HG03378 (cell line): ENCODE measurements at regions not wholly inside any gene's neighbourhood (a gene's known extent, or its start where the extent isn't known, plus 50 kb on each side); places are given as distances from the start of the nearest gene placed in this dataset.

Experiments
- ATAC-seq: cut with Tn5 transposase; IDR thresholded peaks from one replicate; pipeline ENCODE4 v1.9.1; 2021; ENCODE audit warnings: mild to moderate bottlenecking, moderate library complexity; ENCODE audit not compliant: unreplicated experiment

DNA sequence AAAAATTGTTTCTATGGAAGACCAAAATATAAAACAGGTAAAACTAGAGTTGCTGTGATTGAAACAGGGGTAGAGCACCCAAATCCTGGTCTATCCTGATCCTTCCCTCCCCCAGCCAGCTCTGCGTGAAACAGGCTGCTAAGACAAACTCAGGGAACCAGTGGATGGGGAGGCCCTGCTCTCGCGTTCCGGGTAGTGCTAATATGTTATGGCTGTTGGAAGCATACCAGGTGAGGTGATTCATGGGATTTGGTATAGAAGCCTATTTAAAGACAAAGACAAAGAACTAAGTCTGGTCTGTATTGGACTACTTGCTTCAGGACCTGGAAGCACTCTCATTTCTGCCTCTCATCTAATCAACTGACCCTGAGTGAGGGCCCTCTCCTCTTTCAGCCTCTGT, 63.0 kb upstream of the CCBE1 start:
- no peak for ATAC-seq

DNA sequence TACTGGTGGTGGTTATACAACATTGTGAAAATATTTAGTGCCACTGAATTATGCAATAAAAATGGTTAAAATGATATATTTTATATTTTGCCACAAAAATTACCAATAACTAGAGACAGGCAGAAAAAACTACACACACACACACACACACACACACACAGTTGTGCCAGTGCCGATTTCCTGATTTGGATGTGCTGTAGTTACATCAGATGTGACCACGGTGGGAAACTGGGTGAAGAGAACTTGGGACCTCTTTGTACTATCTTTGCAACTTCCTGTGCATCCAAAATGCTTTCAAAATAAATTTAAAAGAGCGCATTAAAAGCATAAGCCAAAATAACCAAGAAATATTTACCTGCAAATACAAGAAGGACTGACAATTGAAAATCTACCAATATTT, 61.6 kb upstream of the CCBE1 start:
- no peak for ATAC-seq

DNA sequence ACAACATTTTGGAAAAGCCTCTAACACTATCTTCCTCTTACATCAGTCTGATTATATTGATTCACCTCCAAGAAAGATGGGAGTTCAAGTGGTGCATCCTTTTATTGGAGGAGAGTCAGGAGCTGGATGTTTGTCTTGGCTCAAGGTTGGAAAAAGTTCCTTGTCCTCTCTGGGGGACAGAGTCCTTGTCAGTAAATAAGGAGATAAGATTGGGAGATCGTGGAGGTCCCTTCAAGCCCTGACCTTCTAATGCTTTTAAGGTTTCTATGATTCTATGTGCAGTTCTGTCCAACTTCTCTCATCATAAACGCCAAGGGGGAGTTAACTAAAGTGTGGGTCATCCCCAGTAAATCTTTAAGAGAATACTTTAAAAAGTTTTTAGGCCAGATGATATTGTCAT, 60.9 kb upstream of the CCBE1 start:
- ATAC-seq, result no peak

DNA sequence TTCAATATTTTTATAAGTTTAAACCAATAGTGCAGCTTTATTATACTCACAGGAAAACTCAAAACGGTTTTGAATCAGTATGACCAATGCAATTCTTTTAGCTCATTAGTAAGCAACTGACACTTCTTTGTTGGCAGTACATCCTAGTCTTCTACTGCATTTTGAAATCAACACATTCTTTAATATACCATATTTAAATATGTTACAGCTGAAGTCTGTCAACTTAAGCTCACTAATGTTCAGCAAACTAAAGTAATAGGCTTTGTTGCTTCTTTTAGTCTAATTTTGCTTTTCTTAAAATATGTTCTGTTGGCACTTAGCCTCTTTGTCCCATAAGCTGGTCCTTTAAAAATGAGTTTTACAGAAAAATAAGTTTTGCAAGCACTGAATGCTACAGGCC, 55.4 kb upstream of the CCBE1 start:
- no peak for ATAC-seq

DNA sequence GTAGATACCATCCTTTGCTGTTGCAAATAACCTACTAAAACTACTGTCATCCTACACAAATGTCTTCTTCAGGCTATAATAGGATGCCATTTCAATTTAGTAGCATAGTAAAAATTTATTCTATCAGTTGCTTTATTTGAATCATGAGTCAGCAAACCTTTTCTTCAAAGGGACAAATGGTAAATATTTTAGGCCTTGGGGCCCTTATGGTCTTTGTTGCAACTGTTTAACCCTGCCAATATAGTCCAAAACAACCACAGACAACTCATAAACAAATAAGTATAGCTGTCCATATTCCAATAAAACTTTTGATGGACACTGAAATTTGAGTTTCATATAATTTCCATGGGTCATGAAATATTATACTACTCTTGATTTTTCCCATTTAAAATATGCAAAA, 54.0 kb upstream of the CCBE1 start:
- no peak for ATAC-seq

DNA sequence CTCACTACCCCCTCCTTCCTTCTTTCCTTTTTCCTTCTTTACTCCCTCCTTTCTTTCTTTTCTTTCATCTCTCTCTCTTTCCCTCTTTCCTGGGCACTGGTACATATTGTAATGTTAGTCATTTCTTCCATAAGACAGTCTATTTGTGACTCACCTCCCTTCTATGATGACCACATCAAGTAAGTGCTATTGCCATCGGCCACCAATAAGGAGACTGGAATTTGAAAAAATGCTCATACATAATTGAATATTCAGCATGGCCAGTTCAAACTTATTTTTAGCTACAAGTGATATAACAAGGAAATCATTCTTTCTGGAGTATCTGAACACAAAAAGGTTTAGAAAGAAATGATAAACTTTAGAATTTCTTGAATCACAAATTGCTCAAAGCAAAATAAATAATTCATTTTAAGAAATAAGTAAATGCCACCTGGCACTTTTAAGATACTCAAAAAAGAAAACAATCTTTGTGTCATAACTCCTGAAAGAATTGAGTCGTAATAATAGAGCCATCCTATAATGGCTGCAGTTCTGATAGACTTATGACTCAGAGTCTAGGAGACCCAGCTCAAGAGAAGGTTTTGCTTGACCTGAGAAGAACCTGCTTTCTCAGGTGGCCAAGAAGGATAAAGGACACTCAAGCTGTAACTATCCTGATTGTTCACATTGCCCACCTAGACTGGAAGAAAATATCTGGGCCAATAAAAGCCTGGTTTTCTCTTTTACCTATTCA, 51.6 kb upstream of the CCBE1 start:
- ATAC-seq, result no peak
